ENCODE measurements at regions not wholly inside any gene's neighbourhood (a gene's known extent, or its start where the extent isn't known, plus 50 kb on each side); places are given as distances from the start of the nearest gene placed in this dataset.
"Not testable (repeated sequence)": the region's sequence is repeated elsewhere in the genome, so short reads cannot be mapped to it uniquely, and the experiment has no call there.

- no peak for DNase-seq (ENCODE audit: low spot score)
These were observed 315.6 kb downstream of the DLEU7 start for GRCh38 chr13:50527612-50528509.

DNA sequence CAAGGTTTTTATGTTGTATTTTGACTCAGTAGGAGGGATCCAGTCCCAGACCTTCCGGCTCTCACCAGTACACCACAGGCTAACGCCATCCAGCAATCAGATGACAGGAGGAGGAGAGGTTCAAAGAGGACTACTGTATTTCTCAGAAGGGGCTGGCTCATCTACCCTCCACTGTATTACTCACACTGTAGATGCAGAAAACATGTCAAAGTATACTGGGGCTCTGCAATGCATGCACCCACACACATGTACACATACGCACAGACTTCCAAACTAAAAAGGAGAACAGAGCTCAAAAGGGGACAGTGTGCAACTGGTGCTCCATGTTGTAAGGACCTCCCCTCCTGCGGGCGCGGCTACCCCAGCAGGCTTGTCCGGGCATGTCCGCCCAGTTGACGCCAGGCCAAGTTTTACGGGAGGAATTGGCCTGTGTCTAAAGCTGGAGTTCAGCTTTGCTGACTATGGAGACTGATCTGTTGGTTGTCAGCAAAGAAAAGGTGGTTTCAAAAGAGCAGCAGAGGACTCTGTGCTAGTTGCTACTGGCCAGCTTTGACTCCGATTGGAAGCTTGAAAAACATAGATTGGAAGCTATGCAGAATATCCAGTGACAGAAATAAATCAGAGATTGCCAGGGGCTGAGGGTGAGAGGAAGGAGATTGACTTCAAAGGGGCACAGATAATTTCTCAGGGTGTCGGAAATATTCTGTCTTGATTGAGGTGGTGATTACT is 314.2 kb downstream of the DLEU7 start:
- DNase-seq (ENCODE audit: low spot score) = peak; percentile 57

DNA sequence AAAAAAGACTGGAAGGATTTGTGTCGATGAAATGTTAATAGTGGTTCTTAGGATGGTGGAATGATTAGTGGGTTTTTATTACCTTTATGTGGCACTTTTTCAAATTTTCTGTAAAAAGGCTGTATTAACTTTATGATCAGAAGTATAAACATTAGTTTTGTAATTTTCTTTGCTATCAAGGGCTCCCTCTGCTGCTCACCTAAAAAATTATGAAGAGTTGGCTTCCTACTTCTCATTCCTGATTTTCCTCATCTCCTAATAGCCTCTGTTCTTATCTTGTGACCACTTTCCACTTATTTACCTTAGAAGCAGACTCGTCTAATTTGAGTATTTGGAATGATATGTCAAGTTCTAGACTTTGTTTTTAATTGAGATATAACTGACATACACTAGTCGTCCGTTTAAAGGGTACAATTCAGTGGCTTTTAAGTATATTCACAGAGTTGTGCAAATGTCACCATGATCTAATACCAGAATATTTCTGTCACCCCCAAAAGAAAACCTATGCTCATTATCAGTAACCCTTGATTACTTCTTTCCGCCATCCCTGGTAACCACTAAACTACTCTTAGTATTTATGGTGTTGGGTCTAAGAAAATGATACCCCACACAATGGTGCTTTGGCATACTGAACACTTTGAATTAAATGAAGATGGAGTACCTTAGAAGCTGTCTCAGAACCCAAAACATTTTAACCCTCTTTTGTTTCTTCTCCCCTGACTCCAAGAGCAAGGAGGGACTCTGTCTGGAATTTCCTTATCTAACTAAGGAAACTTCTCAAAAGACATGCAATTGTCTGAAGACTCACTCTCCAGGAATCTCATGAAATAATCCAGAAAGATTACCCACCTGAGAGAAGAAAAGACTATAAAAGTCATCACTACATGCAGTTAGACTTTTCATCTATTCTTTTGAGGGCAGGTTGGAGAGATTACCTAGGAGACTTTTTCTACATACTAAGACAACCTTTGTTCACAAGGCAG is 311.3 kb downstream of the DLEU7 start:
- DNase-seq (ENCODE audit: low spot score) = no peak

DNA sequence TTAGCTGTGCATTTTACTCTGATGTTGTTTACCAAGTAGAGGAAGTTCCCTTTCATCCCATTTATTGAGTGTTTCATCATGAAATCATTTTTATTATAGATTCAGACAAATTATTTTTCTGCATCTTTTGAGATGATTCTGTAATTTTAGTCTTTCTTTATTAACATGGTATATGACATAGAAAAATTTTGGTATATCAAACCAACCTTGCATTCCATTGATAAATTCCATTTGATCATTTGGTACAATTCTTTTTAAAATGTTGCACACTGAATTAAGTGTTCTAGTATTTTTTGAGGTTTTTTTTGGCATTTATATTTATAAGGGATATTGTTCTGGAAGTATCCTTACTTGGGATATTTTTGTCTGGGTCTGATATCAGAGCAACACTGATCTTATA is 308.4 kb downstream of the DLEU7 start:
- no peak for DNase-seq (ENCODE audit: low spot score)

DNA sequence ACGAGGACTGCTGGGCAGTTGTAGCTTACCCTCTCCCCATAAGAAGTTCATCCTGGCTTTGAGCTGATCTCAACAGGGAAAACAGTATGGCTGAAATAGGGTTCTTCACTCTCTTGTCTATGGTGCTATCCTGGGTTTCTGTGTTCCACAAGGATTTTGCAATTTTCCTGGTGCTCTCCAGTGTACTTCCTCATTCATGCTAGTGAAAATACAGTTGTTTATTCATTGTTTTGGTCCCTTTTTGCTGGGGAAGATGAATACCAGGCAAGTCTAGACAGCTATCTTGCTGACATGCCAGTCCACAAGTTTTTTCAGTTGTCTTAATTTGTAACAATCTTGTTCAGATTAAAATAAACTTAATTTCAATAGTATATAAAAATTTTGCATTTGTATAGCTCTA is 306.5 kb downstream of the DLEU7 start:
- no peak for DNase-seq (ENCODE audit: low spot score)

- DNase-seq (ENCODE audit: low spot score) = no peak
These were observed 303.5 kb downstream of the DLEU7 start for GRCh38 chr13:50539791-50540530.

DNA sequence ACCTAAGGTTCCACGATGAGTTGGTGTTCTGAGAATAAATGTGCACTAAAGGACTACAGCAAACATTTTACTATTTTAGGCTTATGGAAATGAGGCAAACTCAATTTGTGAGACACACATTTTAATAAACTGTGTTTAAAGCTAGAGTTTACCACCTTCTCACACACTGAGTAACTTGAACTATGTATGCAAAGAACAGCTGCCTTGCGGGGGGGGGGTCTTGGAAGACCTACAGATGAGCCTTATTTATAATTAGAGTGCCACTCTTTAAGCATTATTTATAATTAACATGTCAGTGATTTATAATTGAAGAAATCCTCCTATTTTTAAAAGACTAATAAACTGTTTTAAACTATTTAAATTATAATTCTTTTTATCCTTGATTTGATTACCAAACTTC is 300.4 kb downstream of the DLEU7 start:
- DNase-seq (ENCODE audit: low spot score) = no peak

DNA sequence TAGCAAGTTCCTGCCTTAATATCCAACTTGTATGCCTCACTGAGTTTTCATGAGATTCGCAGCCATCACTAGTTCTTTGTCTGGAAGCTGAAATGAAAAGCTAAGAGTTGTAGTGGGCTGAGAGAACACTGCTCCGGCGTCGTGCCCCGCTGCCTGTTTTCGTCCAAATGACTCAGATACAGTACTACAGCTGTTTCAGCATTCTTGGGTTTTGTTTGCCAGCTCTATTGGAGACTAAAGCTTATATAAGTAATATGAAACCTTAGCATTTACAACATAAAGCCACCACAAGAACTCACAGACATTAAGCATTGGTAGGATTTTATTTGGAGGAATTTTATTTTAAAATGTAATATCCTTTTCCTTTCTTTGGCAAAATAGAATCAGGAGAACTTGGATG is 299.7 kb downstream of the DLEU7 start:
- peak; percentile 49 for DNase-seq (ENCODE audit: low spot score)

- no peak for DNase-seq (ENCODE audit: low spot score)
These were observed 299.3 kb downstream of the DLEU7 start for GRCh38 chr13:50544211-50544610.

- DNase-seq (ENCODE audit: low spot score) = not testable (repeated sequence)
These were observed 296.3 kb downstream of the DLEU7 start for GRCh38 chr13:50547175-50547574.

DNA sequence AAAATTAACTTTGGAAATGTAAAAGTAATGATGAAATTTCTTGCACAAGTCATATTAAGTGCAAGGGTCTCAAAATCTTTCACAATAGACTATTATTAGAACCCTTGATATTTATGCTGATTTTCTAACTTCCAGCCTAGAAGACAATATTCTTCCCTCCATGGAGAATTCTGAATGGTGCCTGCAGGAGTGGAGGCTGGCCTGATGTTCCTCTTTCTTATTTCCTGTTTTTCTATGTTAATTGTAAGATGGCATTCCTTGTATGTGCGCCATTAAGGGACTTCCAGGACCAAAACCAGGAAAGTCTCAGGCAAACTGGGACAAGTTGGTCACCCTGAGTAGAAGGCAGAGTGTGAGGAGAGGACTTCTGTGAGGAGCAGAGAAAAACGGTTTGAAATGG is 294.9 kb downstream of the DLEU7 start:
- DNase-seq (ENCODE audit: low spot score) = no peak

DNA sequence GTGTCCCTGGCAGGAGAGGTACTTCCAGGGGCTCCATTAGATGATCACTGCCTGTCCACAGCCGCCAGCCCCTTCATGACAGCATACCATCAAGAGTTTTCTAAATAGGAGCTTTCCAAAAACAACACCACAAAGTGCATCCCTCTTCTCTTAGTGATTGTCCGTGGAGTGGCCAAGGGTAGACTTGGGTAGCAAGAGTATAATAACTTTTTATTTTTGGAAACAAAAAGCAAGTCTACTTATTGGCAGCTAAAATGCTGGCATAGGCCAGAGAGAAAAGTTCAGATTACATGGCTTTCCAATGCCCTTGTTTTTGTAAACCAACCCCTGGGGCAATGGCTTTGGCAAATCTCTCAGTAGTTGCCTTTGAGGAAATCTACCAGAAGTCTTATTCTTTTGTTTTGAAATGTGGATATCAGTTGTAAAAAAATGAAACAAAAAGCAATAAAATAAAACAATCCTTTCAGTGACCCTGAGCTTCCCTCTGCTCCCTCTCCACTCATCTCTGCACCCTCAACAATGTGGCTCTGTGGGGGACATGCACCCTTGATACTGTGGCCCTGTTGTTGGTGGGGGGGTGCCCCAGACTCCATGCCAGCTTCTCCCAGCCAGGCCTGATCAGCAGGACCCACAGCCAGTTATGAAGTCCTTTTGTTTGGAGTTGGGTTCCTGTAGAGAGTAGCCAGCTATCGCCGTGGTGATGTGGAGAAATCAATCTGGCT is 294.1 kb downstream of the DLEU7 start:
- DNase-seq (ENCODE audit: low spot score) = no peak

DNA sequence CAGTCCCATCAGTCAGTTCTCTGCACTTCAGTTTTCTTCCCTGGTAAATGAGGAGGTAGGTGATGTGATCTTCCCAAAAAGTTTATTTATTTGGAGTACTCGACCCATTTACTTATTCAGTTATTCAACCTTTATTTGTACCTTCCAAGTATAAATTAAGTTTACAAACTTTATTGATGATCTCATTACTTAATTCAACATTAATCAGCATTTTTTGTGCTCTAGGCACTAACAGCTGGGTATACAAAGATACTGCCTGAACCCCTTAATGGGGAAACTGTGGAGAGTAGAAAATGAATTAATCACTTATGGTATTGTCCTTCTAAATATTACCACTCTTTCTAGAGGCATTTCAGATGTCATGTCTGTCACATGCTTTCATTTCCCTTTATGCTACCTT is 293.3 kb downstream of the DLEU7 start:
- no peak for DNase-seq (ENCODE audit: low spot score)

GRCh38 chr13:50552424-50552966 is 291.0 kb downstream of the DLEU7 start:
- DNase-seq (ENCODE audit: low spot score) = no peak

DNA sequence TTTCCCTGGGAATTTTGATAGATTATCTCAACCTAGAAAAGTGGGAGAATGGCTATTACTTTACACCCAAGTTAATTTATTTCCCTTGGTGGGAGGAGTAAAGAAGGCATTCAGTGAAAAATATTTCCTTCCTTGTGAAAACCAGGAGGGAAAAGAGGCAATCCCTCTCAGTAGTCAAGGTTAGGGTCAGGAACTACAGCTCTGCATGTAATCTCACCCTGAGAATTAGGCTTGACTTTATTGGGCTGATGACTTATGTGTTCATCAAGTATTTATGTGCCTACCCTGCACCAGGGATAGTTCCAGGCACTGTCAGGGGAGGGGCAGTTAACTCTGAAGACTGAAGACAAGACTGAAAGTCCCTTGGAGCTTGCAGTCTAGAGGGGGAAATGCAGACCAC is 281.8 kb downstream of the DLEU7 start:
- DNase-seq (ENCODE audit: low spot score) = no peak

DNA sequence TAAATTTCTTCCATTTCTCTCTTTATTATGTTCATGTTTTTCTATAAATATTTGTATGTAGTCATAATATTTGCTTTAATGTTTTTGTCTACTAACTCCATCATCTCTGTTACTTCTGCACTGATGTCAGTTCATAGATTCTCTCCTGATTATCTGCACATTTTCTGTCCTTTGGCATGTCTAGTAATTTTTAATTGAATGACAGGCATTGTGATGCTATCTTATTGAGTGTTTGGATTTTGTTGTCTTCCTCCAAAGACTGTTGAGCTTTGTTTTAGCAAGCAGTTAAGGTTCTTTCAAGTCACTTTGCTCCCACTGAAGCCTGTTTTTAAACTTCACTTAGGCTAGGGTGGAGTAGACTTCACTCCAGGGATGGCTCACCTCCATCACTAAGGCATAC is 276.8 kb downstream of the DLEU7 start:
- no peak for DNase-seq (ENCODE audit: low spot score)

GRCh38 chr13:50572129-50572528 is 271.4 kb downstream of the DLEU7 start:
- no peak for DNase-seq (ENCODE audit: low spot score)

DNA sequence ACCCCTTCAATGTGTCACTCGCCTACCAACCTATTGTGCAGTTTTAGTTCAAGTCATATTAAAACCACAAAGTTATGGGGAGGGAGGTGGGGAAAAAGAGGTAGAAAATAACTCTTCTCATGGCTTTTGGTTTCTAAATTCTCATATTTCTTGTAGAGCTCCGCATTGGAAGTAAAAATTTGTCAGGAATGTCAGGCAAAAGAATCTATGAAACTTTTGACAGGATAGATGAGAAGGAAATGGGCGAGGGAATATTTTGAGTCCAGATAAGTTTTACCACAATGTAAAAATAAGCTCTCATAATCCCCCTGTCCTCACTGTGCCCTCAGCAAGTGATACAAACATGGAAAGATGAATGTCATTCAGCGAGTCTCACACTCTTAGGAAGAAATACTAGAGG is 270.4 kb downstream of the DLEU7 start:
- no peak for DNase-seq (ENCODE audit: low spot score)

GRCh38 chr13:50574731-50575130 is 268.8 kb downstream of the DLEU7 start:
- peak; percentile 54 for DNase-seq (ENCODE audit: low spot score)

DNA sequence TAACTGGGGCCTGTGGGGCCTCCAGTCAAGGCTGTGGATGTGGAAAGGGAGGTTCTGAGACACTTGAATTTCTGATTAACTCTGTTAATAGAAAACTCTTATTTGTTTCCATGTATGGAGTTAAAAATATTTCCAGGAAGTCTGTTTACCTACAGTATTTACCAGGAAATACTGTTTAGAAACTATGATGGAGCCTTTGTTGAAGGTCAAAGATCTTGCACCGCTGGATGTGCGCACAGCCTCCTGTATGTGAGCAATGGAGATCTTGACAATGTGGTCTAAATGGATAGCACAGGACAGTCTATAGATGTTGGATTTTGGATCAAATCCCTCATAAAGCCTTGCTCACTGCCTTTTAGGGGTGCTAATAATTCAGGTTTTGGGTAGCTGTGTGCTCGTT is 268.4 kb downstream of the DLEU7 start:
- DNase-seq (ENCODE audit: low spot score) = no peak

DNA sequence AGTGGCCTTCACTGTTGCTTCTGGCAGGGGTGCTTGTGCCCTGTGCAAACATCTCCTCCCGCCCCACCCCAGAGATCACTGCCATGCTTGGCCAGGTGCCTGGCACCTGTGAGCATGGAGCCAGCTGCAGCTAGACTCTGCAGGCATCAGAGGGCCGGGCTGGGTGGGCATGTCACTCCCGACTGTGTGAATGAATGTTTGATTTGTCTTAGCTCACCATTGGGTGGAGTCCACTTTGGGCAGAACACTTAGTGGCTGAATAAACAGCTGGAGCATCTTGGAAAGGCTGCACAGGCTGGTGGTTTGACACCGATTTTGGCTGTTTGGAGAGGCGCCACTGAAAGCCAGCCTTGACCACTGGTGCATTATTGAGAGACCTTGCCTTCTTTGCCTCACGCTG is 267.3 kb downstream of the DLEU7 start:
- DNase-seq (ENCODE audit: low spot score) = peak; percentile 9
